AG10803 (cell line): ENCODE measurements at regions not wholly inside any gene's neighbourhood (a gene's known extent, or its start where the extent isn't known, plus 50 kb on each side); places are given as distances from the start of the nearest gene placed in this dataset.

Experiments used
- DNase-seq: peaks from one replicate; pipeline ENCODE4 v3.0.0; 2010; ENCODE audit warnings: low read depth
- H3K4me3 ChIP-seq: 2 replicates; pipeline ENCODE4 v1.5.1; 2011; ENCODE audit warnings: mild to moderate bottlenecking, low read length, control low read depth
- TF ChIP-seq, protein P1 (sequence below): conservative IDR thresholded peaks from 2 replicates; pipeline ENCODE4 v1.5.1; 2011; ENCODE audit warnings: mild to moderate bottlenecking, low read length, control low read depth, inconsistent platforms

- TF ChIP-seq, protein P1, sequence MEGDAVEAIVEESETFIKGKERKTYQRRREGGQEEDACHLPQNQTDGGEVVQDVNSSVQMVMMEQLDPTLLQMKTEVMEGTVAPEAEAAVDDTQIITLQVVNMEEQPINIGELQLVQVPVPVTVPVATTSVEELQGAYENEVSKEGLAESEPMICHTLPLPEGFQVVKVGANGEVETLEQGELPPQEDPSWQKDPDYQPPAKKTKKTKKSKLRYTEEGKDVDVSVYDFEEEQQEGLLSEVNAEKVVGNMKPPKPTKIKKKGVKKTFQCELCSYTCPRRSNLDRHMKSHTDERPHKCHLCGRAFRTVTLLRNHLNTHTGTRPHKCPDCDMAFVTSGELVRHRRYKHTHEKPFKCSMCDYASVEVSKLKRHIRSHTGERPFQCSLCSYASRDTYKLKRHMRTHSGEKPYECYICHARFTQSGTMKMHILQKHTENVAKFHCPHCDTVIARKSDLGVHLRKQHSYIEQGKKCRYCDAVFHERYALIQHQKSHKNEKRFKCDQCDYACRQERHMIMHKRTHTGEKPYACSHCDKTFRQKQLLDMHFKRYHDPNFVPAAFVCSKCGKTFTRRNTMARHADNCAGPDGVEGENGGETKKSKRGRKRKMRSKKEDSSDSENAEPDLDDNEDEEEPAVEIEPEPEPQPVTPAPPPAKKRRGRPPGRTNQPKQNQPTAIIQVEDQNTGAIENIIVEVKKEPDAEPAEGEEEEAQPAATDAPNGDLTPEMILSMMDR, result no peak
- peak; percentile 75 for DNase-seq
- peak overlapping the region; percentile 74 for H3K4me3 ChIP-seq
These were observed 80.0 kb upstream of the PPARA start for GRCh38 chr22:46070215-46070802.

- H3K4me3 ChIP-seq, result peak overlapping the region; percentile 98
- TF ChIP-seq, protein P1, result no peak
- peak; percentile 72 for DNase-seq
These were observed 79.4 kb upstream of the PPARA start for GRCh38 chr22:46070803-46071450.

DNA sequence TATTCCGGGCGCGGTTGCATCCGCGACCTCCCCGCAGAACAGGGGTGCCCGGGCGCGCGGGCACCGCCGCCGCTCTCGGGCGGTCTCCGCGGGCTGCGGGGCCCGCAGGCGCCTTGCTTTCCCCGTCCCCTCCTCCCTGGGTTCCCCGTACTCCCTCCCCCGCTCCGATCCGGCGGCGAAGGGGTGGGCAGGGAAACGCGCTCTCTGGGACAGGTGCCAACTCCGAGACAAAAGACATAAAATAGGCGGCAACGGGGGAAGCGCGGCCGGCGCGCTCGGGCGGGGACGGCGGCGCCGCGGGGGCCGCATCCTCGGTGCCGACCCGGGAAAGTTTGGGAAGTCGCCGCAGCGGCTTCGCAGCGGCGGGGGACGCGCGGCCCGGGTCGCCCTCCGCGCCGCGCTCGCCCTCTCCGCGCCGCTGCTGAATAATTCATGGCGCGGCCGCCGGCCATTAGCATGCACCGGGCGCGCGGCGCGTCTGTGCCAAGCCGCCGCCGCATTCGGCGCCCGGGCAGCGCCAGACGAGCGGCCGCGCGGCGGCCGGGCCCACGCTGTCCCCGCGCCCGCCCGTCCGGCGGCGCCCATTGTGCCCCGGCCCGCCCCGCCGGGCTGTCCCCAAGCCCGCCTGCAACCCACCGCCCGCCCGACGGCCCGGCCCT, 78.7 kb upstream of the PPARA start:
- DNase-seq, result peak; percentile 96
- TF ChIP-seq, protein P1, result no peak
- peak overlapping the region; percentile 98 for H3K4me3 ChIP-seq

- TF ChIP-seq, protein P1, result no peak
- H3K4me3 ChIP-seq, result peak overlapping the region; percentile 98
- DNase-seq, result peak; percentile 53
These were observed 78.0 kb upstream of the PPARA start for GRCh38 chr22:46072110-46072881.

GRCh38 chr22:46072981-46073682, 77.2 kb upstream of the PPARA start:
- DNase-seq, result no peak
- peak overlapping the region; percentile 98 for H3K4me3 ChIP-seq
- TF ChIP-seq, protein P1, result no peak

- TF ChIP-seq, protein P1, result no peak
- no peak for DNase-seq
- peak overlapping the region; percentile 98 for H3K4me3 ChIP-seq
These were observed 76.4 kb upstream of the PPARA start for GRCh38 chr22:46073683-46074504.
